ENCODE measurements at regions not wholly inside any gene's neighbourhood (a gene's known extent, or its start where the extent isn't known, plus 50 kb on each side); places are given as distances from the start of the nearest gene placed in this dataset.

DNA sequence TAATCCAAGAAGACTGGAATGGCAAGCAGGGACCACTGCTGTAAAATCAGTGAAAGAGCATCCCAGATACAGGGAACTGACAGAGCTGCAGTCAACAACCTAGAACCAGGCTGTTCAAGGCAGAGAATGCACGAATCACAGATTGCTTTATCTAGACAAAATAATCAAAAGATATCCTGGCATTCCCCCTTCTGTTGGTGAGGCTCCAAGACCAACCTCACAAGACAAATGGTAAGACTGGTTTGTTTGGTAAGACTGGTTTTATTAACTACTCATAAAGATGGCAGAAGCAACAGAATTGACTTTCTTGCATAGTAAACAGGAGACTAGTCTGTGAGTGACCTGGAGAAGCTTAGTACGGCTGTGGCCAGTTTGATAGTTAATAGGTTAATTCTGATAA lies 88.8 kb upstream of the AHI1 start:
- TF ChIP-seq CTCF (IDR thresholded peaks at IDR 0.05), result no peak
- TF ChIP-seq POLR2A (IDR thresholded peaks at IDR 0.05), result no peak

Data from heart left ventricle (tissue), 13 donors.